NCI-H146 treated with DMSO at 0.1 percent for 48 hours (cell line): ENCODE measurements at regions not wholly inside any gene's neighbourhood (a gene's known extent, or its start where the extent isn't known, plus 50 kb on each side); places are given as distances from the start of the nearest gene placed in this dataset.

Source experiments
- DNase-seq: peaks from one replicate; lab custom pipeline; 2025; ENCODE audit not compliant: unreplicated experiment; lab: John Stamatoyannopoulos, UW

DNA sequence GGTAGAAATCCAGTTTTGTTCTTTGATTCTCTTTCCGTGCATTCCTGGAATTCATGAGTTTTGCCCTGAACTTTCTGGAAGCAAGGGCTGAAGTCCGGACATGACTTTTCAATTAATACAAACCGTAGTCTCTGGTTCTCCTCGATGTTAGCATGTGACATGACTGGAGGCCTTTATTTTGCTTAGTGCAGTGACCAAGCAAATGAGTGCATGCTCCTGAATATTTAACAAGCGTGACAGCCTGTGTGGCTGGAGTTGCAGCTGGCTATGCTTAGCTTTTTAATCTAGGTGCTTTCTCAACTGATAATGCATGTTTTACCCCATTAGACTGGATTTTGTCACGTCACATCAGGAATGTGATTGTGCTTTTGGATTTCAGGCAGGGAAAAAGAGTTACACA lies 302.1 kb downstream of the MAP2K6 start:
- DNase-seq = no peak

DNA sequence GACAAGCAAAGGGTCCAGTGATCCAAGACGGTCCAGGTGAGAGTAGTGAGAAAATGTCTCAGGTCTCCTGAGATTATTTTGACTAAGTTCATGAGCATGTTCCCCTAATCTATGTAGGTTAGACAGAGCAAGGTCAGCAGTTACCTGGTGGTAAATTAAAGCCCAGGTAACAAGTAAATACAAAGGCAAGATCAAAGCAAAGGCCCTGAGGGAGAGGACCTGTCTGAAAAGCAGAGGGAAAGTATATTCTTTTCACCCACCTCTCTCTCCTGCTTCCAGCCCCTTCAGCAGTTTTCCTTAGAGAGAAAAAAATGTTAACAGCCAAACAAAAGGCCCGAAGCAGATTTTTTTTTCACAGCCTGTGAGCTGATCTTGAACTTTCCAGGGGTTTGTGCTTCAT lies 302.7 kb downstream of the MAP2K6 start:
- DNase-seq = no peak

DNA sequence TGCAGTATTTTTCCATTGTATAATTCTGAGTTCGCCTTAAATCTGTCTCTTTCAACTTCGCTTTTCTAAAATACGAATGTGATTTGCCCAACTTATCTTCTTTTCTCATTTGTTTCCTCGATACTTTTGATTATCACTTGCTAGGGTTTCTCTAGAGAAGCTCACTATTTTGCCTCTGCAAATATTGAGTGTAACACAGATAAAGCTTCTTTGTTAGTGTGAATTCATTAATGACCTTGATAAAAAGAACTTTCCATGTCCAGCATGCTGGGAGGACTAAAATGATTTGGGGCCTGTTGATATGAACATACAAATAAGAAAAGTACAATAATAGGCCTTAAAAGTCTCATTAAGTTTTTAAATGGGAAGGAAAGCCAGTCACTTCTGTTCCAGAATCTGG lies 303.3 kb downstream of the MAP2K6 start:
- DNase-seq = no peak

DNA sequence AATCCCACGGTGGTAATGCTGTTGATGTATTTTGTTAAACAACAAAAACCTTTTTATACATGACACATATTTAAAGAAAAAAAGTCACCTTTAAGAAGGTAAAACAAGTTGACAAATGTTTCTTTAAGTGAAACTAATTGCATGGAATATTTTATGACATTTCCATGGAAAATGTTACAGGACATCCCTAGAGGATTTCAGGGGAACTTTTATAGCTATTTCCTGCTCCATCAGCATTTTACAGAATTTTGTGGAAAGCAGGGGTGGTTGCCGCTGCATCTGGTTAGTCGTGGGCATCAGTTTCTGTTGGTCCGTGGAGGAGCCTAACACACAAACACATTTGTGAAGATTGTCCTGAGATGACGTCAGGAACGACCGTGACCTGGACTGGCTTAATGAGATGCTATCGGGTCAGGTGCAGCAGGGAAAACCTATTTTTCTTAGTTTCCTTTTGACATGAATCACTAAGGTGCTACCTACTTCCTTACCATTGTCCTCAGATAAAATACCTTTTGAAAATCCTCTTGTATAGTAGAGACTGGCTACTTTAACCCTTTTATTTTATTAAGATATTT lies 305.1 kb downstream of the MAP2K6 start:
- no peak for DNase-seq

DNA sequence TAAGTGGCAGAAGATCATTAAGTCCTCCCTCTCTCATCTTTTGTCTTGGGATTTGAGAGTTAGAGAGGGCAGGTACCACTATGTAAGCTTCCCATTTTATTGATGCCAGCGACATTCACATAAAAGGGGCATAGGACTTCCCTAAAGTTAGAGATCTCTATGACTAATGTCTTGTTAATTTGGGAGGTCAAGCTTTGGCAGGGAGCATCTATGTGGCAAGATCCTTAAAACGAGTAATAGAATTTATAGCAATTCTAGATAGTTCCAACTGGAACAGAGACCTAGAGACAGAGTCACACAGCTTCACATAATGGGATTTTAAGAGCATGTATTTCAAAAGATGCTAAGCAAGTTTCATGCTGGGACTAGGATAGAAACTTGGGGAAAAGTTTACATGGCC lies 308.0 kb downstream of the MAP2K6 start:
- DNase-seq = no peak

DNA sequence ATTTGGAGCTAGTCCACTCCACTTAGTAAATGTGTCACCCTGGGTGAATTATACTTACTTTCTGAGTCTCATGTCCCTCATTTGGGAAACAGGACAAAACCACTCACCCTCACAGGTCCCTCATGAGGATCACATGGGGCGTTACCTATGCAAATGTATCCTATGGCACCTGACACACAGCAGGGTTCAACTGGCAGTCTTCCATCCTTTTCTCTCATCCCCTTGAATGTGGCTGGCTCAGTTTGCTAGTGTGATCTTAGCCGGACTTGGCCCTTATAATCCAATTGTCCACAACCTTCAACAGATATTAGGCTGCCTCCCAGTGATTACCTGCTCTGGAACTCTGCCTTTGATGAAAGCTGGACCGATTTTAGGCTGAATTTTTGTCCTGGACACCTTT lies 308.8 kb downstream of the MAP2K6 start:
- no peak for DNase-seq

DNA sequence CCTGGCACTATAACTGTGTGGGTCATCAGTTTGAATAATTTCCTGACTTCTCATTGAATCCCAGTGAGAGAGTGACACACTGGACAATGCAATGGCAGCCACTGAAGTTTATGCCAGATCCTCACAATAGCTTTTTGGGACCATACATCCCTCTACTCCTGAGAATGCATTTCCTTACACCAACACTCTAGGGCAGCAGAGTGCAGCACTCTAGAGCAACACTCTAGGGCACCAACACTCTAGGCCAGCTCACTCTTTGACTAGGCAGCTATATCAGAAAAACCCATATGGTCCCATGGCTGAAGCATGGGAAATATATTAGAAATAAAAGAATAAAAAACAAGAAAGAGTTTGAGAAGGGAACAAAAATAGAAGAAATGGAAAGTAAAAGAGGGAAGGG lies 309.2 kb downstream of the MAP2K6 start:
- DNase-seq = no peak

DNA sequence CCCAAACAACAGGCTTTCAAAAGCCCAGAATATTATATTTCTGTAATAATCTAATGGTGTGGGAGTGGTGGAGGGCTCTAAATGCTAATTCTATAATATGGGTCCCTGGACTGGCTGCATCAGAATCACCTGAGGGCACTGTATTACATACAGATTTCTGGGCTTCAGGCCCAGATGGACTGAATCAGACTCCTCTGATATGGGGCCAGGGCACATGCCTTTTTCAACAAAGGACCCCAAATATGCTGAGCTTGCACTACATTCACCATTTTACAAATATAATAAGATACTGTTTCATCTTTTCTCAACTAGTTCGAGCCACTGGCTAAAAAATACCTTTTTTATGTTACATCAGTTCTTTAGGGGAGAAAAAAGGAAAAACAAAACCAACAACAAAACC lies 309.7 kb downstream of the MAP2K6 start:
- no peak for DNase-seq

DNA sequence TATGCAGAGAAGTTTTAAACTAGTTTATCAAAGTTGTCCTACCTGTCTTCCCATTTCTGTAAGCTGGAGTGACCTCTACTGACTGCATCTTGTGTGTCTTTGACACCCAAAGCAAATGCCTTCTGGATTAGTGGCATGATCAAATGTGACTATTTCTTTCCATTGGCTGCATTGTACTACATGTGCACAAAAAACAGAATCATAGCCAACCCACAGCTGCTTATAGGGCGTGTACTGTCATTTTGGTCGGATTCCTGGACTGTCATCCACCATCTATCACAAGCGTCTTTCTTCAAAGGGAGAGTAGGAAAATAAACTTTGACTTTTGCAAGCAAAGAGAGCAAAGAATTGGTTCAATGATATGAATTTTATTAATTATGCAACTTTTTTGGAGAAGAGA lies 310.6 kb downstream of the MAP2K6 start:
- DNase-seq = no peak

DNA sequence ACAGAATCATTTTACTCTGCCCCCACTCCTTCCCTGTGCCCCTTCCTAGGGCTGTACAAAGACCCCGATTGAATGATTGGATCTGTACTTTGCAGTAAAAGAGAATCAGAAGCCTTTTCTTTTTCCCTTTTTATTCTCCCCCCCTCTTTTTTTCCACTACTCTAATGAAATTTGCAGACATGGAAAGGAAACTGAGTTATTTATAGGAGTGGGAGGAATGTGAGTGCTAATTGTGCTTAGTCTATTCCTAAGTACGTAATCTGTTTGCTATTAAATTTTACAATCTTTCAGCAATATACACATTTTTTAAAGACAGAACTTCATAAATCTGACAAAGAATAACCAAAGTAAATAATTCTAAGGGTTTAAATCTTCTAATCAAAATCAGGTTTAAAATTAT lies 314.3 kb downstream of the MAP2K6 start:
- DNase-seq = no peak

DNA sequence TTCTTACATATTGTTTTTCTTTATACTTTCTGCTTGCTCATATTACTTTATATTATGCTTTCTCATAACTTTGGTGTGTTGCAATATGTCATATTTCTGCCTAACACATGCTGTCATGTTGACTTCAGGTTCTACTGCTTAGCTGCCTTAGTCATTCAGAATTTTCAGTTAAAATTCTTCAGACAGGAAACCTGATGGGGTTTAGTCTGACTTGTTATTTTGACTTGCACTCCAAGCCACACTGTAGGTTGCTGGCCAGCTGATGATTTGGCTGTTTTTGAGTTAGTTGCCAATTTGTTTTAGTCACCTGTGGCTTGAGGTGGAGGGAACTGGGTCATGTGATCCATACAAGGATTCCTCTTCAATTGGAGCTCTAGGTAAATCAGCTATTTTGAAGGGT lies 315.4 kb downstream of the MAP2K6 start:
- DNase-seq = no peak

DNA sequence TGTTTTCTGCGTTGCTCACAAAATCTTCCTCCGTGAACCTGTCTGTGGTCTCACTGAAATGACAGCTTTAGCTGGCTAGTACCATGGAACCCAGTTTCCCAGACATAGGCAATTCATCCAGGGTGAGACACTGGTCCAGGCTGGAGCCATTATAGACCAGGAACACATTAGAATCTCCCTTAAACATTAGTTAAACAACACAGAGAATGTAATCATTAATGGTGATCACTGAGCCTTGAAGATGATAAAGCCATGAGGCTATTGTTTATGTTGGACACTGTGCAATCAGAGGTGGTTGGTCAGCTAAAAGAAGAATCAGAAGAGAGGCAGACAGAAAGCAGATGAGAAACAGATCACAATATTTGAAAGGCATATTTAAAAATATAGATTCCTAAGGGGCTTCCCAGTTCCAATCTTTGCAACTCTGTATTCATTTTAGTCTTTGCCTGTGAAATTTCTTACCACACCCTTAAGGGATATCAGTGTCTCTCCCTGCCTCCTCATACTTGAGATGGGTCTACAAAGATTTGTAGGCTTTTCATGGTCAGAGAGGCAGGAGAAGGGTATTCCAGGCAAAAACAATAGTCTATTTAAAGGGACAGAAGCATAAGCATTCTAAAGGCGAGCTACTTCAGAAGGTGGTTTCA lies 317.9 kb downstream of the MAP2K6 start:
- no peak for DNase-seq

DNA sequence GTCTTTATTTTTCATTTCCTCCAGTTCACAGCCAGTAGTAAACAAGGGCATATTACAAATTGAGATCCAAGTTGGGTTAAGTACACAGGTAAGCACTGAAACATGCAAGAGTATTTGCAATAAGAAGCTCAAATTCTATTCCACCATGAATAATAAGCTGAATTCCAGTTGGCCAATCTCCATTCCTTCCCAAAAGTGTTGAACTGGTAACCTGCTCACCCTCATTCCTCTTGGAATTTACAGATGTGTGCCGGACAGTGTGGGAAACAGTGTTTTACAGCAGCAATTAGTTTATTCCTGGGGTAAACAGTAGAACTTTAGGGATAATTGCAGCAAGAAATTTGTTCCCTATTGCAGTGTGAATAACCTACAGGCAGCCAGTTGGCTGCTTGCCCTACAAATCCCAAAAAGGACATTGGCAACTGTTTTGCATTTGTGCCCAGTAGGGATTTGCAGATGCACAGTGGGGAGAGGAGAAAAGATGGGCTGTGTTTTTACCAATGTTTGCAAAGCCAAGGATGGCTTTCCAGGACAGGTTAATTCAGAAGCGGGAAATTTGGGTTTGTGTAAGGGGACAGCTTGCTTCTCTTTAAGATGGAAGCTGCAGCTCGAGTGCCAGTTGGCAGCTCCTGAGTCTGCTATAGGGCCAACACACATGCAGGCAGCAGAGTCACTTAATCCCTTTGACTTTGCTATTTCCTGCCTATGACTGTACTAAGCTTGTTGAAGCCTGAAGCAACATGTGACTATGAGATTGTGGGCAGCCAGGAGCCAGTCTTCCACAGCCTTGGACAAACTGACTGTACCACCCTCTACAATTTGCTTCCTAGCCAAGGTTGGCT lies 318.9 kb downstream of the MAP2K6 start:
- DNase-seq = no peak

DNA sequence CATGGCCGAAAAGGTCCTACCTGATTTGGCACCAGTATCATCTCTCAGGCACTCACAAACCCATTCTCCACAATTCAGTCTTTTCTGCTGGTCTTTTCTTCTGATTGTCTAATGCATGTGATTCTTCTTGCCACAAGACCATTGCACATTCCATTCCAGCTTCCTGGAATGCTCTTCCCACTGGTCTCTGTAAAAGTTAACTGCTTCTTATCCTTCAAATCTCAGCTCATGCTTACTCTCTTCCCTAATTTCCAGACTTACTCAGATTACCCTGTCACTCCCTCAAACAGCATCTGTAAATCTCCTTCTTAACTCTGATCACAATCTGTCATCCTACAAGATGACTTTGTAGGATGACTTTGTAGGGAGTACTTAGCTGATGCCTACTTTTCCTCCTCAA lies 320.2 kb downstream of the MAP2K6 start:
- DNase-seq = no peak

DNA sequence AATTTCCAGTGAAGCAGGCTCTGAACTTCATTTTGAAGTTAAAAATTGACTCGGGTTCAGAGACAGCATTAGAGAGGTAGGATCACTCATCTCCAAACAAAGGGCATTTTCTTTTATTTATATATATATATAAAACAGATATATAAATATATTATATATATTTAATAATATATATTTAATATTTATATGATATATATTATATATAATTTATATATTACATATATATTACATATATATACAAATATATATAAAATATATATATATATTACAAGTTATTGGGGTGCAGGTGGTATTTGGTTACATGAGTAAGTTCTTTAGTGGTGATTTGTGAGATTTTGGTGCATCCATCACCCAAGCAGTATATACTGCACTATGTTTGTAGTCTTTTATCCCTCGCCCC lies 320.8 kb downstream of the MAP2K6 start:
- DNase-seq = no peak

DNA sequence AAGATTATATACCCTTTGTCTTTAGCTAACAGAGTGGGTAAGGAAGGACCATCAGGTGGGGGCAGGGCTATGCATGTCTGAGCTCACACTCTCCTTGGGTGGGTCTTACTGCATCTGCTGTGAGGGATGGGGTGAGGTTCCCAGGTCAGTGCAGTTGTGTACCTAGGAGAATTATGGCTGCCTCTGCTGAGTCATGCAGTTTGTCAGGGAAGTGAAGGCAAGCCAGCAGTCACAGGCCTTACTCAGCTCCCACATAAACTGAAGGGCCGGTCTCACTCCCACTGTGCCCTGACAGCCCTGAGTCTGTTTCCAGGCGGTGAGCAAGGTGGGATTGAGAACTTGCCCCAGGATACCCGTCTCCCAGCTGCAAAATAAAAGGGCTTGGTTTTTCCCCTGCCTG lies 328.6 kb downstream of the MAP2K6 start:
- DNase-seq = no peak

DNA sequence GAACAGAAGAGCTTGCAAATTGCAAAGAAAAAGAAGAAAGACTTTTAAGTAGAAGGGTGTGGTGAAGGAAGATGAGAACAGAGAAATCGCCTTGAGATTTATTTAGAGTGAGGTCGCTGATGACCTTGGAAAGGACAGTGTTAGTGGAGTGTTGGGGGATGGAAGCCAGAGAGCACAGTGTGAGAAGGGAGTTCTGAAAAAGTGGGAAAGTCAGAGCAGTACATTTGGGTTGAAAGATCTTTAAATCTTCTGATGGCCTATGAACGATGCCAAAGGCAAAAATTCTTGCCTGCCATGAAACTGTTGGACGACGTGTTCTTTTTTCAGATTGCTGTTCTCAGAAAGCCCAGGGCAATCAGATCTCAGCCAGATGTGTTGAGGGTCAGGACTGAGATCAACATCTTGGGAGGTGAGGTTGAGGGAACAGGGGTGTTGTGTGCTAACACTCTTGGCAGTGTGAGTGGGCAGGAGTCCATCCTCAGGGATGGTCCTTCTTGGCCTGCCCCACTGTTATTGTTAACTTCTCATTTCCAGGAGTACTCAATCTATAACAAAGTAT lies 330.1 kb downstream of the MAP2K6 start:
- DNase-seq = no peak

DNA sequence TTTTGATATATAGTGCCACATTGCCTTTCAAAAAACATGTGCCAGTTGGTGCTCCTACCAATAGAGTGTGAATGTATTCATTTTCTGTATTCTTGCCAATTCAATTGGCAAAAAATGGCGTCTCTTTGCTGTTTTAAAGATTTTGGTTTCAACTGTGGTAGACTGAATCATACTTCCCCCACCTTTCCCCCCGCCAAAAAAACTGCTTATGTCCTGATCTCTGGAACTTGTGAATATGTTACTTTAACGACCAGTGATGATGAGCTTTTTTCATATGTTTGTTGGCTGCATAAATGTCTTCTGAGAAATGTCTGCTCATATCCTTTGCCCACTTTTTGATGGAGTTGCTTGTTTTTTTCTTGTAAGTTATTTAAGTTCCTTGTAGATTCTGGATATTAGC lies 325.1 kb upstream of the KCNJ16 start:
- no peak for DNase-seq

DNA sequence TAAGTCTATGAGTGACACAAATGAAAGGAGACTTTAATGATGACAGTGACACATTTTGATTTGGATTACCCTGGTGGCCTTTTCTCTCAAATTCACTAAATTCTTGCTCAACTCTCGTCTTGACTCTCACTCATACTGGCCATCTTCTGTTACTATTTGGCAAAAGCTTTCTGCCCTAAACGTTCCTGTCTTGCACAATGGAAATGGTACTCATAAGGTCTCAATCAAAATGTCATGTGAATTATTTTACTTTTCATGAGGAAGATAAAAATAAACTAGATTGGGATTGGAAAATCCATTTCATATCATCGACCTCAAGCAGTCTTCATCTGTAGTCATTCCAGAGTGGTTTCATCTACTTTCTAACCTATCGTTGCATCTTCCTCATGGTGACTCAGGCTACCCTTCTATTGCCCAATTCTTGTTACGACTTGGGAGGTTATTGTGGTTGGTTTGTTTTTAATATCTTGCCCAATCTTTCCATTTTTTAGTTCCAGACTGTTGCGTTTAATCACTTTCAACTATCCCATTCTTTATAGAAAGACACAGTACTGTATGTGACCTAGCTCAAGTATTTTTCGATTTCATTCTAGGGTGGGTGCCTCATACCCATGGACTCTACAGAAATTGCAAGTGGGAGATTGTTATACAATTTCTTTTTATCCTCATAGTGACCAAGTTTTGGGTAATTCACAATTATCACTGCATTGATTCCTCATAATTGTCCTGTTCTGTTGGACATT lies 317.2 kb upstream of the KCNJ16 start:
- DNase-seq = no peak

DNA sequence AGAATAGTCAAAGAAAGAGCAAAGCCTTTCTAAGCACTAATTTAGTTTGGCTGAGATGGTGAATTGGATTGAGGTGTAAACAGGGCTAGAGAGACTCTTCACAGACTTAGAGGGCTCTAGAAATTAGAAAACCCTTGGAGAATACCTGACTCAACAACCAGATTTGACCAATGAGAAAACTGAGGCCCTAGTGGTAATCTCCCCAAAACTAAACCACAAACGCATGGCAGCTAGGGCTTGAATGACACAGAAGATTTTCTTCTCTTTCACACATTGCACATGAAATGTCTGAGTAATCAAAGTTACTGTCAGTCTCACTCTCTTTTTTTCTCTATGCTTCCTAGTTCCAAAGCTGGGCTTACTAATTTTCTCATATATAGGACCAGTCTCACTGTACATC lies 314.5 kb upstream of the KCNJ16 start:
- DNase-seq = no peak

DNA sequence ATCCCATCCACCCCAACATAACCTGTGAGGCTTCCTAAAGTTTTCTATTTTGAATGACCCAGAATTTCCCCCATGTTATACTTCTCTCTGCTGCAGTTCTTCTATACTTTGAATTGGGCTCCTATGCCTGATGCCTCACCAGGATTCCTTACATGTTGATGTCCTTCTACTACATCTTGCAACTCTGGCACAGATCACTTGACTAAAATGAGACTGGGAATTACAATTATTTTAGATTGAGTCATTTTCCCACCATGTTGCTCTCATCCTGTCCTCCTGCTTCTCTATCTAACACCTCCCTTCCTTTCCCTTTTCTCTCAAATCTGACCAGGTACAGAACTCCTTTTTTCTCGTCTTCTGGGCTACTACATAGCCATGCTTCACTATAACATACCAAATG lies 314.0 kb upstream of the KCNJ16 start:
- no peak for DNase-seq
